Parathyroid adenoma (tissue), 2 donors: ENCODE measurements at regions not wholly inside any gene's neighbourhood (a gene's known extent, or its start where the extent isn't known, plus 50 kb on each side); places are given as distances from the start of the nearest gene placed in this dataset.

Experiments used
- H2AFZ ChIP-seq: fragments of 300-600 bp; sonication (generic); one replicate; pipeline ENCODE4 v1.7.0; 2017; ENCODE audit warnings: antibody characterized with exemption, mild to moderate bottlenecking
- H3K27ac ChIP-seq: fragments of 300-600 bp; sonication (generic); one replicate; pipeline ENCODE4 v1.7.0; 2017
- H3K27me3 ChIP-seq: fragments of 300-600 bp; sonication (generic); one replicate; pipeline ENCODE4 v1.7.0; 2017; ENCODE audit warnings: low read length; ENCODE audit not compliant: control insufficient read depth, insufficient read depth
- H3K36me3 ChIP-seq: fragments of 300-600 bp; sonication (generic); one replicate; pipeline ENCODE4 v1.7.0; 2017; ENCODE audit warnings: low read length; ENCODE audit not compliant: control insufficient read depth, insufficient read depth
- H3K4me1 ChIP-seq: fragments of 300-600 bp; sonication (generic); one replicate; pipeline ENCODE4 v1.7.0; 2017; ENCODE audit warnings: control low read depth
- H3K4me2 ChIP-seq: fragments of 300-600 bp; sonication (generic); one replicate; pipeline ENCODE4 v1.7.0; 2017; ENCODE audit warnings: low read length
- H3K4me3 ChIP-seq: fragments of 300-600 bp; sonication (generic); one replicate; pipeline ENCODE4 v1.7.0; 2017; ENCODE audit warnings: low read depth, low read length
- H3K79me2 ChIP-seq: fragments of 300-600 bp; sonication (generic); one replicate; pipeline ENCODE4 v1.7.0; 2017; ENCODE audit warnings: control low read depth
- H3K9ac ChIP-seq: fragments of 300-600 bp; sonication (generic); one replicate; pipeline ENCODE4 v1.7.0; 2017; ENCODE audit warnings: mild to moderate bottlenecking
- H3K9me3 ChIP-seq: fragments of 300-600 bp; sonication (generic); one replicate; pipeline ENCODE4 v1.7.0; 2017; ENCODE audit warnings: low read length; ENCODE audit not compliant: control insufficient read depth
- CTCF ChIP-seq: fragments of 300-600 bp; sonication (generic); IDR thresholded peaks from one replicate; pipeline ENCODE4 v1.7.0; 2017; ENCODE audit warnings: antibody characterized with exemption, mild to moderate bottlenecking
- donor health status: primary hyperparathyroidism.

GRCh38 chr21:27580276-27580675, 613.4 kb upstream of the ADAMTS5 start:
- Histone ChIP-seq H3K27me3 (no peaks in the 10 kb centered on the region), H2AFZ (no peak overlapping the region), H3K4me2 (no peak overlapping the region), H3K9ac (no peak overlapping the region), H3K4me1 (no peaks in the 10 kb centered on the region), H3K79me2 (no peaks in the 10 kb centered on the region), H3K36me3 (no peaks in the 10 kb centered on the region), H3K4me3 (no peak overlapping the region), H3K9me3 (no peaks in the 10 kb centered on the region), H3K27ac (no peak overlapping the region)
- TF ChIP-seq CTCF = no peak

GRCh38 chr21:27578741-27579265, 611.9 kb upstream of the ADAMTS5 start:
- no peaks in the 10 kb centered on the region for H3K79me2 ChIP-seq
- H3K4me2 ChIP-seq = no peak overlapping the region
- no peaks in the 10 kb centered on the region for H3K4me1 ChIP-seq
- H3K27me3 ChIP-seq = no peaks in the 10 kb centered on the region
- no peak overlapping the region for H3K27ac ChIP-seq
- TF ChIP-seq CTCF = no peak
- no peaks in the 10 kb centered on the region for H3K9me3 ChIP-seq
- H2AFZ ChIP-seq = no peak overlapping the region
- no peak overlapping the region for H3K4me3 ChIP-seq
- H3K9ac ChIP-seq = no peak overlapping the region
- H3K36me3 ChIP-seq = no peaks in the 10 kb centered on the region

GRCh38 chr21:27572696-27573095, 605.8 kb upstream of the ADAMTS5 start:
- H2AFZ ChIP-seq = no peak overlapping the region

GRCh38 chr21:27571706-27572105, 604.8 kb upstream of the ADAMTS5 start:
- Histone ChIP-seq H2AFZ (no peak overlapping the region), H3K9me3 (no peaks in the 10 kb centered on the region), H3K4me3 (no peak overlapping the region), H3K79me2 (no peaks in the 10 kb centered on the region), H3K4me1 (no peaks in the 10 kb centered on the region), H3K27me3 (no peaks in the 10 kb centered on the region), H3K36me3 (no peaks in the 10 kb centered on the region), H3K27ac (no peak overlapping the region), H3K9ac (no peak overlapping the region), H3K4me2 (no peak overlapping the region)
- TF ChIP-seq CTCF = no peak

More at GRCh38 chr21:27572696-27573095, 605.8 kb upstream of the ADAMTS5 start:
- no peak for TF ChIP-seq CTCF
- Histone ChIP-seq H3K4me3 (no peak overlapping the region), H3K27ac (no peak overlapping the region), H3K4me1 (no peaks in the 10 kb centered on the region), H3K27me3 (no peaks in the 10 kb centered on the region), H3K36me3 (no peaks in the 10 kb centered on the region), H3K79me2 (no peaks in the 10 kb centered on the region), H3K9ac (no peak overlapping the region), H3K9me3 (no peaks in the 10 kb centered on the region), H3K4me2 (no peak overlapping the region)

- H3K4me1 ChIP-seq = no peaks in the 10 kb centered on the region
- no peaks in the 10 kb centered on the region for H3K79me2 ChIP-seq
- no peaks in the 10 kb centered on the region for H3K36me3 ChIP-seq
- H3K9me3 ChIP-seq = no peaks in the 10 kb centered on the region
- no peak for TF ChIP-seq CTCF
- H3K4me3 ChIP-seq = no peak overlapping the region
- H3K4me2 ChIP-seq = no peak overlapping the region
- H3K9ac ChIP-seq = no peak overlapping the region
- no peaks in the 10 kb centered on the region for H3K27me3 ChIP-seq
- H2AFZ ChIP-seq = no peak overlapping the region
- no peak overlapping the region for H3K27ac ChIP-seq
These were observed 603.5 kb upstream of the ADAMTS5 start for GRCh38 chr21:27570306-27570868.
